Left ventricle myocardium superior (tissue), 1 donor: ENCODE measurements at regions not wholly inside any gene's neighbourhood (a gene's known extent, or its start where the extent isn't known, plus 50 kb on each side); places are given as distances from the start of the nearest gene placed in this dataset.
"Not testable (repeated sequence)": the region's sequence is repeated elsewhere in the genome, so short reads cannot be mapped to it uniquely, and the experiment has no call there.

Experiments
- ATAC-seq: fragments of 200-7000 bp; cut with Tn5 transposase; one replicate; pipeline ENCODE4 v1.9.1; 2020; ENCODE audit warnings: mild to moderate bottlenecking, moderate library complexity
- DNase-seq: peaks from one replicate; pipeline ENCODE4 v3.0.0-alpha.2; 2020
- intact Hi-C: fragments of 100-400 bp; cut with micrococcal nuclease; formaldehyde crosslinking; loops from one replicate; pipeline ENCODE4 v1.11.0; 2022
- donor health status: DM: no; HTN: yes; CAD: no; lungs with severe emphysema.

GRCh38 chr17:5730373-5730772 is 146.1 kb upstream of the NLRP1 start:
- no peak for DNase-seq
- intact Hi-C loops: no loop called here
- no peak for ATAC-seq

GRCh38 chr17:5740937-5741336 is 156.6 kb upstream of the NLRP1 start:
- intact Hi-C loops: no loop called here
- ATAC-seq: no peak
- DNase-seq: no peak

GRCh38 chr17:5741810-5742209 is 157.5 kb upstream of the NLRP1 start:
- intact Hi-C loops: no loop called here
- DNase-seq (no peak), ATAC-seq (no peak)

DNA sequence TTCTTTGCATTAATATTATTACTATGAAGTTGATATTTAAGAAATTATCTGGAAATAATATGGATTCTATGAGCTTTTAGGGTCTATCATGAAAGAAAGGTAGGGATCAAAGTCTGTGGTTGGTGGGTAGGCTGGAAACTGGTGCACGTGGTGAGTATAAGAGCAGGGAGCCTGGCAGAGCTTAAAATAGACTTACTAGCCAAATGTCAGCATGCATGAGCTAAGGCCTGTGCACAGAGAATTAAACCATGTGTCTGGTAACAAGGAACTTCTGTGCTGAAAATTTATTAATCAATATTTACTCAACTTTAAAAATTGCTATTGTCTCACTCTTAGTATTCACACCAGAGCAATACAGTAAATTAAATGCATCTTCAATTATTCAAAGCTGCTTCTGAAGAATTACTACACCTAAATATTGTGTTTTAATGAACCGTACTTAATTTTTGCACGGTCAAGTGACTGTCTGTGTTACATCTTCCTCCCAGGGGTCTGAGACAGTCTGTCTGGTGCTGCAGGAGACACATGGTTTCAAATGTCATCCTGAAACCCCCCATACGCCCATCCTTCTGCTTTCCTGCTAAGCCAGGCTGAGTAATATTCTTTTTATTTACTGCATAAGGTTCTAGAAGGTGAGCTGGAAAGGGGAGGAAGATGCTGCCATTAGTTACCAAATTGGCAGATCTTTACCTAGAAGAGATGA is 161.0 kb upstream of the NLRP1 start:
- intact Hi-C loops: no loop called here
- no peak for DNase-seq
- ATAC-seq: no peak

DNA sequence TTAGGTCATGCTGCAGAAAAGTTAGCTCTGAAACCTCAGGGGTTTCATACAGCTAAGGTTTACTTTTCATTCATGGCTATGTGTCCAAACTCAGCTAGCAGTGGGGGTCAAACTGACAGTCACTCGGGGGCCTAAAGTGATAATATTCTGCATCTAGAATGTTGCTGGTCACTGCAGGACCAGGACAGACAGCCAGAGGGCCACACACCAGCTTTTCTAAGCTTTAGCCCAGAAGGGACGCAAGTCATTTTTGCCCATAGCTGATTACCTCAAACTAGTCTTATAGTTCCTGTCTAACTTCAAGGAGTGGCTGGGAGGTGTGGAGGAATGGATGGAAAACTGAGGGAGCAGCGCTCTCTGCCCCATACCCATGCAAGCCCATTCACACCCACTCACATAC is 163.0 kb upstream of the NLRP1 start:
- no peak for ATAC-seq
- DNase-seq: no peak
- intact Hi-C loops: no loop called here

- DNase-seq: no peak
- intact Hi-C loops: no loop called here
These were observed 163.7 kb upstream of the NLRP1 start for GRCh38 chr17:5747964-5748363.

DNA sequence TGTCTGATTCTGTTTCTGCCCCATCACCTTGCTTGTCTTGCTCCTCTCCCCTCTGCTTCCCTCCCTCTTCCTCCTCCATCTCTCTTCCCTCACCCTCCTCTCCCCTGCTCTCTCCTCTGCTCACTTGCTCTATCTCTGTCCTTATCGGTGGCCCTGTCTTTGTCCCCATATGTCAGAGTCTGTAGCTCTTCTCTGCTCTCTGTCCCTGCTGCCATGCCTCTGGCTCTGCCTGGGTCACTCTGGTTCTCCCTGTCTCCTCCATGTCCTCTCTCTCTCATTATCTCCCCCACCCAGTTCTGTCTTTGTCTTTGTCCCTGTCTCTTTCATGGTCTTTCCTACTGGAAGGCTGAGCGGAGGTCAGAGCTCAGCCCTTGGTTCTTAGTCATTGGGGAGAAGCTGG is 169.1 kb upstream of the NLRP1 start:
- intact Hi-C loops: no loop called here
- ATAC-seq (no peak), DNase-seq (no peak)

More at GRCh38 chr17:5747964-5748363, 163.7 kb upstream of the NLRP1 start:
- no peak for ATAC-seq

- intact Hi-C loops: no loop called here
- no peak for ATAC-seq
- DNase-seq: no peak
These were observed 173.1 kb upstream of the NLRP1 start for GRCh38 chr17:5757314-5757907.

GRCh38 chr17:5758651-5759050 is 174.3 kb upstream of the NLRP1 start:
- DNase-seq: no peak
- intact Hi-C loops: no loop called here
- no peak for ATAC-seq

DNA sequence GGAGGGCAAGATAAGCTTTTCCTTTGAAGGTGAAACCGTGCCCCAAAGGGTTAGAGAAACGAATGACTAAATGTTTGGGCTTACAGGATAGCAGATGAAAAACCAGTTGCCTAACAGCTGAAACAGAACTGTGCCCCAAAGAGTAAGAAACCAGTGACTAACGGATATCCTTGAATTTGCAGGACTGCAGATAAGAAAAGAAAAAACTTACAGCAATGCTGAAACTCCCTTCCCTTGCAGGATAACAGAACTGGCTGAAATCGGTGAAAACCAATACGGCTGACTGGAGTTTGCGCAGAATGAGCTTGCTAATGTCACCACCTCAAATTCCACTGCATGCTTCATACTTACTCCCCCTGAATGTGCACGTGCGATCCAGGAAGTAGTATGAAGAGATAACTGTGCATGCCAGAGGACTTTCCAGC is 175.2 kb upstream of the NLRP1 start:
- ATAC-seq (no peak), DNase-seq (no peak)
- intact Hi-C loops: no loop called here

DNA sequence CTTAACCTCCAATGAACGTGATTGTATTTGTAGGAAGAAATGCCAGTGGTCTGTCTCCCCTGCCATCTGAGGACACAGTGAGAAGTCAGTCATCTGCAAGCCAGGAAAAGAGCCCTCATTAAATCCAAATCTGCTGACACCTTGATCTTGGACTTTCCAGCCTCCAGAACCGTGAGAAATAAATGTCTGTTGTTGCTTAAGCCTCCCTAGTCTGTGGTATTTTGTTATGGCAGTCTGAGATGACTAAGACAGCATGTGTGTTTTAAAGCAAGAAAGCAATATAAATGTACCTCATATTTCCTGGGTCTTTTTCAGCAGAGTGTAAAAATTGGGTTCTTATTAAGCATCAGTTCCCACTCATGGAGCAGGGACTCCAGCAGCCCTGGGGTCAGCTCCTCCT is 177.9 kb upstream of the NLRP1 start:
- intact Hi-C loops: no loop called here
- DNase-seq (no peak), ATAC-seq (no peak)

DNA sequence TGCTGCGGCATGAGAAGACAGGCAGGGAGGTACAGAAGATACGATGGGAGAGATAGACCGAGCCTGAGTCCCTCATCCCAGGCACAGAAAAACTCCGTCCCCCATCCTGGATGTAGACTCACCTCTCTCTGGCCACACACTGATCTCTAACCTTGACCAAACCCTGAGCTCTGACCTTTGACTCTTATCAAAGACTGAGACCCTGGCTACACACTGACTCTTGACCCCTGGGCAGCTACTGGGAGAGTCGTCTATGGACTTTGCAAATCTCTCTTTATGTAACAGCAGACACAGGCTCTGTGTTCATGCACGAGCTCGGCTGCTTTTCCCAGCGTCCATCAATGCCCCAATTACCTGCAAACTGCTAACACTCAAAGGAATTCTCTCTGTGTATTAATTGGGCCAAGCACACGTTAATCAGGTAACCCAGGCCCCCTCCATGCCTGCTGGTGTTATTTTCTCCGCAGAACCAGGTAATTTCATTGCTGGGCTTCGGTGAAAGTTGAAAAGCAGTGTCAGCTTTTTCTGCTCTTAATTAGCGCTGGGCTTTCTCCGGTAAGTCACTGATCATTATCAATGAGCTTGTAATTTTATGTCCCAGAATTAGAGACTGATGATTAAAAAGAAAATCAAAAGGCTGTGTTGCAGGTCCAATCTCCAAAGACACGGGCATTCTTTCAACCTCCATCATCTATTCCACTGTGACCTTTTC is 179.4 kb upstream of the NLRP1 start:
- ATAC-seq: no peak
- intact Hi-C loops: no loop called here
- no peak for DNase-seq

- ATAC-seq: no peak
- no peak for DNase-seq
- intact Hi-C loops: no loop called here
These were observed 185.5 kb upstream of the NLRP1 start for GRCh38 chr17:5769593-5770354.

GRCh38 chr17:5770441-5771270 is 186.3 kb upstream of the NLRP1 start:
- no peak for ATAC-seq
- DNase-seq: no peak
- intact Hi-C loops: no loop called here

DNA sequence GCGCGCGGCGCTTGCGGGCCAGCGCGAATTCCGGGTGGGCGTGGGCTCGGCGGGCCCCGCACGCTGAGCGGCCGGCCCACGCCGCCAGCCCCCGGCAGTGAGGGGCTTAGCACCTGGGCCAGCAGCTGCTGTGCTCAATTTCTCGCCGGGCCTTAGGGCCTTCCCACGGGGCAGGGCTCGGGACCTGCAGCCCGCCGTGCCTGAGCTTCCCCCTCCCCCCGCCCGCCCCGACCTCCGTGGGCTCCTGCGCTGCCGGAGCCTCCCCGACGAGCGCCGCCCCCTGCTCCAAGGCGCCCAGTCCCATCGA is 186.9 kb upstream of the NLRP1 start:
- DNase-seq, ATAC-seq: not testable (repeated sequence)

GRCh38 chr17:5772017-5772416 is 187.7 kb upstream of the NLRP1 start:
- ATAC-seq, DNase-seq, intact Hi-C loops: not testable (repeated sequence)

More for the DNA sequence above, 186.9 kb upstream of the NLRP1 start:
- intact Hi-C loops: not testable (repeated sequence)

- intact Hi-C loops: no loop called here
- no peak for DNase-seq
- ATAC-seq: no peak
These were observed 188.4 kb upstream of the NLRP1 start for GRCh38 chr17:5772720-5773119.

GRCh38 chr17:5773816-5774360 is 189.6 kb upstream of the NLRP1 start:
- no peak for DNase-seq
- ATAC-seq: no peak
- intact Hi-C loops: no loop called here

DNA sequence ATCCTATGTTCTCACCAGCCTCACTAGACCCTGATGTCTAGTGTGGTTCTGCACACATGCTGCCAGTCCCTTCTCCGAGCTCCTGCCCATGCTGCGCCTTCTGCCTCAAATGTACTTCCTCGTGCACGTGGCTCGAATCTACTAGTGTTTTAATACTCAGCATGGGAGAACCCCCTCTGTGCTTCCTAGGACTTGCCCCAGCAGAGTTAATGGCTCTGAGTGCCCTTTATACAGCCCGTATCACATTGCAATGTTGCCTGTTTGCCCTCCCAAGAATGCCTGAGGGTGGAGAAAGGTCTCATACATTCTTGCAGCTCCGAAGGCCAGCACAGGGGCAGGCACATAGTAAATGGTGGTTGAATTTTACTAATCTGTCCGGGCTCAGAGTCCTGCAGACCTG is 190.8 kb upstream of the NLRP1 start:
- no peak for ATAC-seq
- intact Hi-C loops: no loop called here
- DNase-seq: no peak
